Activated CD8-positive, alpha-beta memory T cell treated with anti-CD3 and anti-CD28 coated beads for 48 hours (primary cell): ENCODE measurements at regions not wholly inside any gene's neighbourhood (a gene's known extent, or its start where the extent isn't known, plus 50 kb on each side); places are given as distances from the start of the nearest gene placed in this dataset.

ENCODE experiments used
- DNase-seq, 3 experiments: peaks; one replicate each; pipeline ENCODE4 v3.0.0-alpha.2; 2020; ENCODE audit warnings: low read depth in 2 of 3, low spot score in 2 of 3

DNA sequence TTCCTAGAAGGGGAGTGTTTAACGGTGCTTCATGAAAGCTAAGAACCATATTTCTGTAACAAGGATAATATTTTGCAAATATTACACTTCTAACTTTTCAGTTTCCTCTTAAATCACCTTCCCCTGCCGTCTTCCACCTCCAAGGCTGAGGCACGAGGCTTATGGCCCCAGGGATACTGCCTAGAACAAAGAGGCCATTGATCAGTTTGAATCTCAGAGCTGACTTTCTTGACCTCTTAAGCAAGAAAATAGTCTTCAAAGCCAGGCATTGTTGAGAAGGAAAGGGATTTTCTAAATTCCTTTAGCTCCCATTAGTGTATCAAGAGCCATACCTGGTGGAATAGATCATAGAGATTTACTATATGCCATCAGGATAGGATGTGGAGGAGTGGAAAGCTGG, 566.2 kb downstream of the BNC2 start:
- DNase-seq = no peak

DNA sequence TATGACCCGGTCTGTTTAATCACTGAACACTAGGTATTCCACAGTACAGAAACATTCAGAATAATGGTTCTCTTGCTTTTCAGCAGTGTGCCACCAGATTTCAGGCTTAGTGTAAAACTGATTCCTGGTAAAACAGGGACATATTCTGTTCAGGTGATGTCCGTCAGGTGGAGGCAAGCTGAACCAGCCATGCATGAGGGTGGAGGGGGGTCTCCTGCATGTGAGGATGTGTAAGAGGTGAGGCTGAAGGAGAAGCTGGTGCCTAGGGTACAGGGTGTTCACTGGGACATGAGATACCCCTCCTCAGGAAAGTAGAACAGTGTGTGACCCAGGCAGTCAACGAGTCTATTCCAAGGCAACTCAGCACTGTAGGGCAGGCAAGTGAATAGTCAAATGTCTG, 563.9 kb downstream of the BNC2 start:
- no peak for DNase-seq

DNA sequence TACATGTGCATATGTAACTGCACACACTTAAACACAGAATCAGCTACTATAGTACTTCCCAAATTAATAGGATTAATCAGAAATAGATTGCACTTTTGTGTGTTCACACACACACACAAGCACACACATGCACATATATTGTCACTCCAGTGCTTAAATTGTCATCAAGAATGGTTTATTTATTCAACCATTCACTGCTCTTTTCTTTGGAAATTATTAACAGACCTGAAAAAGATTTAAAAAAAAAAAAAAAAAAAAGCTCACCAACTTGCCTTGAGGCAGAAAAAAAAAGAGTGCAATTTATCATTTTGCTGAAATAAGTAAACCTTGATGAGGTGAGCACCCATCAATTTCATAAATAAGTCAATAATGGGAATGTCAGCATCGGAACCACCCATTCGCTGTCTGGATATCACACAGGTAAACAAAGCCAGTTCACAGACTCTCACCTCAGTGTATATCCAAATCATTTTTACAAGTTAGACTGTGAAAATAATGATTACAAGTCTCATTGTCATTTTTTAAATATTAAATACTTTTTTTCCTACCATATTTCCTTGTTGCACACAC, 562.8 kb downstream of the BNC2 start:
- no peak for DNase-seq

DNA sequence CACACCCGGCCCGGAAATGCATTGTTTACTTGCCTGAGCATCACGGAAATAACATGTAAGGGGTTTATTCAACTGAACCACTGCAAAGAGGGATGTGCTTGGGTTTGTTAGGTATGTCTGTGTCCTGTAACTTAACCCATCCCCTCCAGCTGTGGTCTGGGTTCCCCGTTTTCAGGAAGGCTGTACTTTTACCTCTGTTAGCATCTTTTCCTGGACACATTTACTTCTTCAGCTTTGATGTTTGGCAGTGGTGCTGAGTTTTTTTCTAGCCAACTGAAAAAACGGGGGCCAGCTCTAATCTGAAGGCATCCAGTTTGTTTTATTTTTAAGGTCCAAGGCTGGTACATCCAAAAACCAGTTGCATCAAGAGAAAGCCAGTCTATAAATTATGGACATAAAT, 561.8 kb downstream of the BNC2 start:
- no peak for DNase-seq

DNA sequence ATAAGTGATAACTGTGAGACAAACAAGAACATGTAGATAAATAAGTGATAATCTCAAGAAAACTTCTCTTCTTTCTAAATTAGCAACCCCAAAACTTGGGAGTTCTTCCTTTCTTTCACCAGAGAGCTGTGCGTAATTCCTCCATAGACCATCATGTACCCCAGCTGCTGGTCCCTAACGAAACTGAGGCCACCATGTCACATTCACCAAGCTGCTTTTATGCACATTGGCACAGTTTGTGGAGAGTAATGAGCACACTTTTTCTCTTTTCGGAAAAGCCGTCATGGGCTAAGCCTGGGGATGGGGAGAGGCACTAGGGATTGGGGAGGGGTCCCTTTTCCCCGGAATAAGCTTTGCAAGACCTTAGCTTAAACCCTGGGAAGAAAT, 561.4 kb downstream of the BNC2 start:
- no peak for DNase-seq

DNA sequence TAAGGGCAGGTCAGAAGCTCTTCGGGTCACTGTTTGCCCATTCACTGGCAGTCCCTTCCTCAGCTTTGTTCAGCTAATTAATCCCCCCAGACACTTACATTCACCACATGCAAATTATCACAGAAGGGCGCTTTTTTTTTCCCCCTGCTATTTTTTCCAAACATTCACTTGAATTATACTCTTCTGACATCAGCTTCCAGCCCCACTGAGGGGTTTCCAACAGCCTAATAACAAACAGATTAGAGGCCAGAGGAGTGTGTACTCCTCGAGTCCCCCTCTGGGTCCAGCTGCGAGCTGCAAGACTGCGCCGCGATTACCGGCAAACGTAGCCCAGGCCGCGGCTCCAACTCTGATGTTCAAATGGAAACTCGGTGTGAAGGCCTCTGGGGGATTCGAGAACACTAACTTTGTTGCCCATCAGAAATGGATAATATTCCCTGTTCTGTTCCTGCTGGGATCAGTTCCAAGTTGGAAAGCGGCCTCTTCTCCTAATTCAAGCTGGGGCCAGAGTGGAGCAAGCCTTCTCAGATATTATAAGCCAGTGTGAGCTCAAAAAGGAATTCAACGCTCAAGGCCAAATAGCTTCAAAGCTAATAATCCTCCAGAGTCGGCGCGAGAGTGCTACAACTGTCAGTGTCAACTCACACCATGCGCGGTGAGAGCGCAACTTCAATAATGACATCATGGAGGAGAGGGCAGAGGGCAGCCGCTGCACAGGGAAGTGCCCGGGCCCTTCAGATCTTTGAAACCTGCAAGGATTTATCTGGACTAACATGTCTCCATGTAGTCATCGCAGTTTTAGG, 560.8 kb downstream of the BNC2 start:
- no peak for DNase-seq

DNA sequence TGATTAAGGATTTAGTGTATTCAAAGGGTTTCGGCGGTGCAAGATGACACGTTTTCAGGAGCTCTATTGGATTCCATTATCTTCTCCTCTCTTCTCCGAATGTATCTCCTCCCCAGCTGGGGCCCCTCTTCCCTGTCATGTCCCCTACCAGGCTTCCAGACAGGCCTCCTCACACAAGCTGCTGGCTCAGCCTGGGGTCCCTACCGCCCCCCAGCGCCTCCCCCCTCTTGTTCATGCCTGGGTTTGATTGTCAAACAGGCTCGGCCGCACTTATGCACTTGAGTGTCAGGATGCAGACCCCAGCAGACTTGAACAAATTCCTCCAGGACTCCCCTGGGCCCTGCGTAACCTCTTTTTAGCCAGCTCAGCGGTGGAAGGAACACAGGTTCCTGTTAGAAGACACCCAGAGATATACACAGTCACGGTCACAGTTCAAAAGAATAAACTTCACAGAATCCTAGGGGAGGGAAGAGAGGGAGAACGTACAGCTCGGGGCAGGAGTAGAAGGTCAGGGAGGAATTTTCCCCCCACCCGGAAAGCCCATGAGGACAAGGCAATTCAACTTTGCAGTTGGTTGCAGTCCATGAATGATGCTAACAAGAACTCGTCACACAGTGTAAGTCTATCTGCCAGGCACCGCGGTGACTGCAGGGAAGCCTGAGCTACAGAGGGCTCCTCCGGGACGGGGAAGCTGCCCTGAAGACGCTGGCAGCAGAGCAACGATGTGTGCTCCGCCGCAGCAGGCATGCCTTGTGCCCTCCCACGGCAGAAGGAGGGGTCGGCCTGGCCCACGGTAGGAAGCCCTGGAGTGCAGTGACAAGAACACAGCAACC, 560.0 kb downstream of the BNC2 start:
- DNase-seq = no peak

DNA sequence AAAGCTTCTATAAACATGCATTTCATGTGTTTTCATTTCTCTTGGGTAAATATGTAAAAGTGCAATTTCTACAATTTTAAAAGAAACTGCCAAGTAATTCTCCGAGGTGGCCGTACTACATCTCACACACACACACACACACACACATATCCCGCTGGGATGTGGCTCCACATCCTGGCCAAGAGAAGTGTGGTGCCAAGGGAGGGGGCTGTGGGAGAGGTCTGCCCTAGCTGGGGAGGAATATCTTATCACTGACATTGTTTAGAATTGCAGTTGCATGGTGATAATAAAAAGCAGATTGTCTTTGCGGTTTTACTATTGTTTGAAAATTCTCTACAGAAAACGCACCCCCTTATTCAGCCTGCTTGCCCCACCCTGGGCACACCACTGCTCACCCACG, 558.4 kb downstream of the BNC2 start:
- DNase-seq = no peak

DNA sequence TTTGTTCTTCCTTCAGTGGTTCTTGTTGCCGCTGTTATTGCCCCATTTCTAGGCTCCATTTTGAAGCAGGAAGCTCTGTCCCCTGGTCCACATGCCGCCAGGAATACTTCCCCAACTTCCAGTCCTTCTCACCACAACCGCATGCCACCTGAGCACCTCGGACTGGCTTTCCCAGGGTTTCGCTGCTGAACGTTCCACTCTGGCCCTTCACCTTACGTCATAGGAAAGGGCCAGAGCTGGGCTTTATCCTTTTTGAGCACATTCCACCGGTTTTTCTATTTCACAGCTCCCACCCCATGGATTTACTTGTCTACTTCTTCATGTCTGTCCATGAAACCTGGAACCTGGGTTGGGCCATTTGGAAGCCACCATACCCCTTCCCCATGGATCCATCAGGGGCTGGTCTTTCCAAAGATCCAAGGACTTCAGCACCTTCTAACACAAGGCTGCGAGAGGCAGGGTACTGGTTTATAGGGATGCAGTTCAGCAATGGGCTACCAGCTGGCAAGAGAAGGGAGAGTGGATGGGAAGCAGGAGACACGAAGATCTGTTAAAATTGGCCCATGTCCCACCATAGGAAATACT, 557.4 kb downstream of the BNC2 start:
- DNase-seq = no peak

DNA sequence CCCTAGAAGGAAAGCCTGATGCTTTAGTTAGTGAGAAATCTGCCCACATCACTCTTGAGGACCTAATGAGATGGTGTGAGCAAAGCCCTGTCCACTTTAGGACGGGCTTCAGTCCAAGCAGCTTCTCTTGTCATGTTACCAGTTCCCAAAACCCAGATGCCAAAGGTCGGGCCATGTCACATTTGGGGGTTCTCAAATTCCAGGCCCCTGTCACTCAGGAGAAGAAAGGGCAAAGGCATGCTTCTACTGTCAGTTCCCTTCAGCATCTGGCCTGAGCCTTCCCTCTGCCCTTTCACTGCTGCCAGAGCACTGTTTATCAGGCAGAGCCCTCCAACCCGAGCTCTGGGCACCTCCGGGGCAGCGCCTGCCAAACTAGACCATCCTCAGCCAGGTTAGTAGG, 556.0 kb downstream of the BNC2 start:
- no peak for DNase-seq

DNA sequence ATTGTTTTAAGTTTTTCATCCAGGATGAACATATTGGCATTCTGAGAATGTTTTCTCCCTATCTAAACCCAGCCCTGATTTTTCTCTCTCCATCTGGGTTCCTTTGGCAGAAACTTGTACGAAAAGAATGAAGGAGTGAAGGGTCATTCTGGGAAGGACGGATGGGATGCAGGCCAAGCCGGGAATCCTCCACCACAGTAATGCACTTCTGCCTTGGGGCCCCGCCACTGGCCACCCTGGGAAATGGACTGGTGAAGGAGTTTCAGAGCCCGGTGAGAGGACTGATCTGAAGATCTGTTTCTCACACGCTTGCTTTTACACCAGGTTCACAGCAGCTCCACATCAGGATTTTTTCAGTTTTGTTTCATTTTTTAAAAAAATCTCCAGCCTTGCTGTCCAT, 554.8 kb downstream of the BNC2 start:
- DNase-seq = no peak

DNA sequence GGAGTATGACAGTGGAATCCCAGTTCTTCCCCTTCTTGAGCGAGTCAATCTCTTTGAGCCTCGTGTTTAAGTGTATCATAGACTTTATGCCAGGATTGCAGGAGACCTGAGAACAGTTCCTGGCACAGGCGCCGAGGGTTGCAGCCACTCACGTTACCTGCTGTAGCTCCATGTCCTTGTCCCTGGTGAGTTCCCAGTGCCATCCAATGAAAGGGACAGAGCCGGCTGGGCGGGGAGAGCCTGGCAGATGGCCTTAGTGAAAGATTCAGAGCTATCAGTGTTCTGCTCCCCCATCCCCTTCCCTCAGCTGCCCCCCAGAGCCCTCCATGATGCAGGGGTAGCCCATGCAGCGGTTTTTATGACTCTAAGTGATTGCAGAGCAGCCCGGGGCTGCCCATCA, 554.0 kb downstream of the BNC2 start:
- no peak for DNase-seq

DNA sequence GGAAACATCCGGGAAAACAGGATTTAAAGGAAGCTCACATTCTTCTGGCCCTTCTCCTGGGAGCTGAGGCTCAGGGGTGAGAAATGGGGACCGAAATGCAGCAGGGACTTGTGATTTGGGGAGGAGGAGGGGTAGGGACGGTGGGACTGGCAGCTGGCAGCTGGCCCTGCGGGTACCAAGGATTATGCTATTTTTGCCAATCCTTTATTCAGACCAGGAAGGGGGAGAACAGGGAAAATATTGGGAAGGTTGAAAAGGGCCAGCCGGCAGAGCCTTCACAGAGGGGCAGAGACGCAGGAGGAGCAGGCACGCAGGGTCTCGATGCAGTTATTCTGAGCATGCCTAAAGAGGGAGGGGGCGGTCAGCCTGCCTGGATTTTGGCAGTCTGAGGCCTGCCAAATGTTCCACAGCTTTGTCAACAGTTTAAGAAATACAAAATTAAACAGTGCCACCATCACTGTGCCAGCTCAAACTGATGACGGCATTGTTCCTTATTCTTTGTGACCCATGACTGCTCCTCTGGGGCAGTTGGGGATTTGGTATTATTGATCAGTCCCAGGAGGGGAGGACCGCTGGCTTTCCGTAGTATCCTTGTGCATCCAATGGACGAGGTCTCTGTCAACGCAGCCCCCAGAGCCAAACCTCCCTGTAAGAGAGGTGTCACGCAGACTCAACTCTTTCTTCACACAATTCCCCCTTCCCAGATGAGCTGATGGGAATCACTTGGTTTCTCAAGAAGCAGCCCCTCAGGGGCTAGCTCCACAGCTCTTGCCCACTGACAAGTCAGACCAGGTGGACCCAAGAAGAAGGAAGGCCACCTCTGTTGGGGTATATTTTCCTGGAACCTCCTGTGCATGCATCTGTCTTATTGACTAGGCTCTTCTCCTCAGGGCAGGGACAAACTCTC, 553.3 kb downstream of the BNC2 start:
- no peak for DNase-seq

DNA sequence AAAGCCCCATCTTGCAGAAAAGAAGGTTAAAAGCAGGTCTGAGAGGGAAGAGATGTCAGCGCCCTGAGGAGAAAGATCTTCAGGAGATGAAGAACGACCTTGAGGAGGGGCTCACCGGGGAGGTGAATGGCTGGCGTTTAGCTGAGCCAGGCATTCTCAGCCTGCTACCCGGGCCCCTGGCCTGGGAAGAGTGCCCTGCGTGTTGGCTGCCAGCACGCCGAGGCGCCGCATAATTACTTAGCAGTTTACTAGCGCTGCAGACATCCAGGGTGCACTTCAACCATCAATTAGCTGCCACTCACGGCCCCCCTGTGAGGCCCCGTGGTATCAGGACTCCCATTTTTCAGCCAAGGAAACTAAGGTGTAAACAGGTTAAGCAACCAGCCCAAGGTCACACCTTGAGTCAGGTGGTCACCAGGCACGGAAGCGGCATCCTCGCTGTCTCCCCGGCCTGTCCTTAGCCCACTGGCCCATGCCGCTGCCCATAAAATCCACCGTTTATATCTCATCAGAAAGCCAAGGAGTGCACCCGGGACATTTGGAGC, 551.9 kb downstream of the BNC2 start:
- no peak for DNase-seq

DNA sequence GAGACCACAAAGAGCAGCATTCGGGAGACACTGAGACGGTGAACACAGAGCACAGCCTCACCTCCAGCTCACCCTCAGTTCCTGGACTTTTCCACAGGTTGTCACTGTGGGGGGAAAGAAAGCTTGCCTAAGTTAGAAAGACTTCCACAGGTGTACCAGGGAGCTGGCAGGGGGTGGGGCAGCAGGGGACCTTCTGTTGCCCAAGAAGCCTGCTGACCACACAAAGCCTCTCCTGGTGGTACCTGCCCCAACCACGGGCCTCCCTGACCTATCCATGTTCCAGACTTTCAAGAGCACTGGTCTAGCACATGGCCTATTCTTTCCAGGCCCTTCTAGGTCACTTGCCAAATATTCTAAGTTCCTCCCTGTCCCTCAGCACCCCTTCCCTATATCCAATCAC, 550.8 kb downstream of the BNC2 start:
- DNase-seq = no peak

DNA sequence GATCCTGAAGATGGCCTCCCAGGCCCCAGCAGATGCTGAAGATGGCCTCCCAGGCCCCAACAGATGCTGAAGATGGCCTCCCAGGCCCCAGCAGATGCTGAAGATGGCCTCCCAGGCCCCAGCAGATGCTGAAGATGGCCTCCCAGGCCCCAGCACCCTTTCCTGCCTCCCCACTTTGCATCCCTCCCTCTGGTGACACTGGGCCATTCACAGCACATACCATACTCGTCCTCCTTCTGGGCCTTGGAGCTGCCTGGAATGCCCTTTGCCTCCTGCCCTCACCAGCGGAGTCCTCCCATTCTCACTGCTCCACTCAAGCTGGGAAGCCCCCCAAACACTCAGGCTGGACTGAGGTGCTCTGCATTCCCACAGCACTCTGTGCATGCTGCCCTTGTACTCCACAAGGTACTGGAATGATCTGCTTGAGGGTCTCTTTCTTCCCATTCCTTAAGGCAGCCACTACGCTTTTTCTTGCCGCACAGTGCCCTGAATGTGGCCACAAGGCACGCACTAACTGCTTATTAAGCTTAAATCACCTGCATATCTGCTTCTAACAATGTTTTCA, 550.0 kb downstream of the BNC2 start:
- DNase-seq = no peak

DNA sequence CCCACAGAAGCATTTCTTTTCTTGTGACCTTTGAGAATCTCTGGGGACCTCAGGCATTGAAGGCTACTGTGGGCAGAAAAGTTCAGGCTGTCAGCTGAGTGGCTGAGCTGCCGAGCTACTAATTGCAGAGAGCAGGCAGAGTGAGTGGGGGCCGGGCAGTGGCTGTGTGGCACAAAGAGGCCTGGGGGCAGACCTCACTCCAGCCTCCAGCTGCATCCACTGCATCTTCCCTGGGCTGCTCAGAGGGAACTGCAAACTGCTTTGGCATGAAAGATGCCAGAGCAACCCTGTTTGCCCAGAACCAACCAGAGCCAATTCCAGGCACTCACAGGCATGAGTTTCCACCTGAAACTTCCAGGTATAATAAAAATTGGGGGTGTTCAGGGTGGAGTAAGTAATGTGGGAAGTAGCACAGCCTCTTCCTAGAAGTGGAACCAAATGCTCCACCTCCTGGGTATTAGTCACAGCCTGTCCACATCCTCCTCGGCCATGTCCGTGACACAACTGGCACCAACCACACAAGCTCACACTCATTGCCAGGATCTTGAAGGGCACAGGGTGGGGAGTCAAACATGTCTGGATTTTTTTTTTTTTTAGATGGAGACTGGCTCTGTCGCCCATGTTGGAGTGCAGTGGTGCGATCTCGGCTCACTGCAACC, 548.9 kb downstream of the BNC2 start:
- DNase-seq = no peak

DNA sequence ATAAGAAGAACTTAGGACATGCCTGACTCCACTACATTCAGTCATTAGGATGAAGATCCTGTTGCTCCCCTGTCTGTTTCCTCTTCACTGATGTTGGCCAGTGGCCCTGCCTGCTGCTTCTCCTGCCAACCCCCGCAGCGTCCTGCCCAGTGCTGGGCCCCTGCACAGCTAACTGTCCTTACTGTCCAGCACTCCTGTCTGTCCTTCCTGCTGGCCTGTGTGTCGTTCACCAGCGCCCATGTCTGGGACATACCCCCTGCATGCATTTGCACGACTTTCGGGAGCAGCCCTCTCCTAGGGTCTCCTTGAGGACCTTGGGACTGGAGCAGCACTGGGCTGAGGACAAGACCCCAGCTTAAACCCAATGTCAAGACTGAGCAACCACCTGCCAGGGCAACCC, 547.6 kb downstream of the BNC2 start:
- no peak for DNase-seq

DNA sequence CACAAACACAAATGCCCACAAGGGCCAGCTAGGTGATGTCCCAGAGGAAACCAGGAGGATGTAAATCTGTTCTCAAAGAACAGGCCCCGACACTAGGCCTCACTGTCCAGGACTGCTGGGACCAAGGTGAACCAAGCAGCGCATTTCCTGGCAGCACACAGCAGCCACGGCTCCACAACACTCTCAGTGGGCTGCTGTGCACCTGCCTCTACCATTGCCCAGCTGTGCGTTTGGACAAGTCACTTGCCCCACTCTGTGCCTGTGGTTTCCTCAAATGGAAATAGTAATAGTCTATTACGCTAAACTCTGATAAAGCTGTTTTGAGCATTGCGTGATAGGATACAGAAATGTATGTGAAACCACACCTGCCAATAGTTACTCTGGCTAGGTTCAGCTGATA, 544.5 kb downstream of the BNC2 start:
- DNase-seq = no peak

DNA sequence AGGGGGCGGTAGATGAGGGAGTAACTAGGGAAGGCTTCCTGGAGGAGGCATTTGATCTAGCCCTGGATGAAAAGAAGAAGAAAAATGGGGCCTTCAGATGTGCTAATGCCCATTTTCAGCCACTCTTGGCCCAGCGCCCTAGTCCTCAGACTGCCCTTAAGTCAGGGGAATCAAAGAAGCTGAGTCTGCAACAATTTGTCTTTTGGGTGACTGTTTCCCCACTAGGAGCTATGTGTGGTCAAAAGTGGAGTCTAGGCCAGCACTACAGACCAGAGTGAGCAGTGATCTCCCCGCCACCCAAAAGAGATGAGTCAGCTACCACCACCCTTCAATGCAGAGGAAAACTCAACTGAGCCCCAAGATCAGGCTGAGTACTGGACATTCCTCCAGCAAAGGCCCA, 542.1 kb downstream of the BNC2 start:
- no peak for DNase-seq
